Tibial artery (tissue), 4 donors: ENCODE measurements at regions not wholly inside any gene's neighbourhood (a gene's known extent, or its start where the extent isn't known, plus 50 kb on each side); places are given as distances from the start of the nearest gene placed in this dataset.

Experiments used
- DNase-seq, 2 donors: peaks; one replicate each; pipeline ENCODE4 v3.0.0-alpha.2; 2019
- H3K27ac ChIP-seq, 2 donors: fragments of 200-600 bp; sonication (generic) in 1 of 2; 1 replicate in 1 of 2; 2 replicates in 1 of 2; pipeline ENCODE4 v1.5.1; 2018 to 2019; ENCODE audit warnings: mild to moderate bottlenecking in 1 of 2
- H3K27me3 ChIP-seq, 2 donors: fragments of 200-600 bp; sonication (generic) in 1 of 2; one replicate each; pipeline versions ENCODE4 v1.5.1 to v1.6.0; 2016 to 2019
- H3K36me3 ChIP-seq, 3 donors: fragments of 200-600 bp; sonication (generic) in 2 of 3; one replicate each; pipeline ENCODE4 v1.5.1; 2016 to 2019; ENCODE audit warnings: mild to moderate bottlenecking in 2 of 3
- H3K4me1 ChIP-seq, 4 donors: fragments of 200-600 bp; sonication (generic) in 2 of 4; 1 replicate in 3 of 4; 2 replicates in 1 of 4; pipeline ENCODE4 v1.5.1; 2016 to 2019
- H3K4me3 ChIP-seq, 2 donors: fragments of 200-600 bp; sonication (generic) in 1 of 2; 1 replicate in 1 of 2; 2 replicates in 1 of 2; pipeline ENCODE4 v1.5.1; 2018 to 2019; ENCODE audit warnings: mild to moderate bottlenecking in 2 of 2
- H3K9me3 ChIP-seq, 3 donors: fragments of 200-600 bp; sonication (generic) in 1 of 3; one replicate each; pipeline ENCODE4 v1.5.1; 2016 to 2019
- intact Hi-C: fragments of 100-400 bp; cut with DNase I; formaldehyde crosslinking; loops from one replicate; pipeline ENCODE4 v1.15.0; 2023; ENCODE audit warnings: low total_unique reads
- TF ChIP-seq, protein P1 (sequence below), 2 experiments: fragments of 200-600 bp in 1 of 2; fragments of 450-650 bp in 1 of 2; IDR thresholded peaks; one replicate each; pipeline ENCODE4 v1.5.1; 2017 to 2019; ENCODE audit warnings: antibody characterized with exemption in 2 of 2, mild to moderate bottlenecking in 1 of 2, moderate library complexity in 1 of 2

DNA sequence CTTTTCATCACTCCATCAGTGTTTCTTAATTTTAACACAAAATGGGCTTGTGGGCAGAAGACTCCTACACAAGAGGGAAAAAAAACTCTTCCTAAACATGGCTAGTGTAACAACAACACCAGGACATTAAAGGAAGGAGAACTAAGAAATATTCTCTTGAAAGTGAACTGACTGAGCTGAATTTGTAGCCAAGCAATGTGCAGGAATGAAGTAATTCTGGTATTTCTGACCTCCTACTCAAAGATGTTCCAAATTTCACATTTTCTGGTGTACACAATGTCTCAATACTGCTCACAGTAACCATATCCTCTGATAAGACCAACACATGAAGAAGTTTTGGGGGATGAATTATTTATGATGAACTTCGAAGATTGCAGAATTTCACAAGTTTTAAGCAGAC is 357.3 kb downstream of the DUSP6 start:
- no peak overlapping the region for H3K4me3 ChIP-seq
- no peaks in the 10 kb centered on the region for H3K36me3 ChIP-seq
- H3K27me3 ChIP-seq = no peaks in the 10 kb centered on the region
- H3K27ac ChIP-seq = no peak overlapping the region
- no peaks in the 10 kb centered on the region for H3K4me1 ChIP-seq
- TF ChIP-seq, protein P1, sequence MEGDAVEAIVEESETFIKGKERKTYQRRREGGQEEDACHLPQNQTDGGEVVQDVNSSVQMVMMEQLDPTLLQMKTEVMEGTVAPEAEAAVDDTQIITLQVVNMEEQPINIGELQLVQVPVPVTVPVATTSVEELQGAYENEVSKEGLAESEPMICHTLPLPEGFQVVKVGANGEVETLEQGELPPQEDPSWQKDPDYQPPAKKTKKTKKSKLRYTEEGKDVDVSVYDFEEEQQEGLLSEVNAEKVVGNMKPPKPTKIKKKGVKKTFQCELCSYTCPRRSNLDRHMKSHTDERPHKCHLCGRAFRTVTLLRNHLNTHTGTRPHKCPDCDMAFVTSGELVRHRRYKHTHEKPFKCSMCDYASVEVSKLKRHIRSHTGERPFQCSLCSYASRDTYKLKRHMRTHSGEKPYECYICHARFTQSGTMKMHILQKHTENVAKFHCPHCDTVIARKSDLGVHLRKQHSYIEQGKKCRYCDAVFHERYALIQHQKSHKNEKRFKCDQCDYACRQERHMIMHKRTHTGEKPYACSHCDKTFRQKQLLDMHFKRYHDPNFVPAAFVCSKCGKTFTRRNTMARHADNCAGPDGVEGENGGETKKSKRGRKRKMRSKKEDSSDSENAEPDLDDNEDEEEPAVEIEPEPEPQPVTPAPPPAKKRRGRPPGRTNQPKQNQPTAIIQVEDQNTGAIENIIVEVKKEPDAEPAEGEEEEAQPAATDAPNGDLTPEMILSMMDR (IDR thresholded peaks at IDR 0.05) = no peak
- DNase-seq = no peak
- intact Hi-C loops = no loop called here
- no peaks in the 10 kb centered on the region for H3K9me3 ChIP-seq

DNA sequence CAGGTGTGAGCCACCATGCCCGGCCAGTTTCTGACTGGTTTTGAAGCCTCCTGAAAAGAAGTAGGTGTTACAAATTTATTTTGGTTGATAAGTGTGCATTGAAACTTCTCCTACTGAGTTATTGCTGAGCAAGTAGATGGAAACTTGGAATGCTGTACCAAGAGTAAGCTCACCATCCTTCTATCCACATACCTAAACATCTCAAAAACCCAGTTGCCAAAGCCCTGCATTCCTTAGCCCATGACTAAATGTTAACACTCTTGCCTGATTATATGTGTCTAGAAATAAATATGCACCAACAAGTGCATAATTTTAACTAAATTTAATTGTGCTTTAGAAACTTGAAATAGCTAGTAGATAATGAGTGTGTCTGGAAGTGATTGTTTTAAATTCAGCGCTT is 357.8 kb downstream of the DUSP6 start:
- TF ChIP-seq, protein P1 (IDR thresholded peaks at IDR 0.05) = no peak
- no peak for DNase-seq
- intact Hi-C loops = no loop called here
- H3K36me3 ChIP-seq = no peaks in the 10 kb centered on the region
- H3K4me3 ChIP-seq = no peak overlapping the region
- no peaks in the 10 kb centered on the region for H3K9me3 ChIP-seq
- no peaks in the 10 kb centered on the region for H3K27me3 ChIP-seq
- H3K27ac ChIP-seq = no peak overlapping the region
- no peaks in the 10 kb centered on the region for H3K4me1 ChIP-seq

DNA sequence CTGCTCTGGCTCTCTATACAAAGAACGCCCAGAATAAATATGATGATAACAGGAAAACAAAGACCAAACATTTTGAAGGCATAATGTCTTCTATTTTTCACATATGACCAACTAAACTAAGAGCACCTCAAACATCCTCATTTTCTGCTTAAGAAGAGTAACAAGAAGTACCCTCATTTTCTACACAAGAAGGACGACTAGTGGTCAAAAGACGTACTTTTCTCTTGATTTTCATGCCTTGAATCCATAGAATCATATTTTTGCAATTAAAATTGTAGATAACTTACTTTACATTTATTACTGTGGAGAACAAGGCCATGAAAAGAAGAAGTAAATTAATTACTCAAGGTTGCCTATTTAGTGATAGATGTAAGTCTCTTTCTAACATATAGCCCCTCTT is 358.6 kb downstream of the DUSP6 start:
- Histone ChIP-seq H3K36me3 (no peaks in the 10 kb centered on the region), H3K27ac (no peak overlapping the region), H3K4me1 (no peaks in the 10 kb centered on the region), H3K27me3 (no peaks in the 10 kb centered on the region), H3K4me3 (no peak overlapping the region), H3K9me3 (no peaks in the 10 kb centered on the region)
- TF ChIP-seq, protein P1 (IDR thresholded peaks at IDR 0.05) = peak; percentile 32 to 50
- DNase-seq = no peak
- intact Hi-C loops = no loop called here

DNA sequence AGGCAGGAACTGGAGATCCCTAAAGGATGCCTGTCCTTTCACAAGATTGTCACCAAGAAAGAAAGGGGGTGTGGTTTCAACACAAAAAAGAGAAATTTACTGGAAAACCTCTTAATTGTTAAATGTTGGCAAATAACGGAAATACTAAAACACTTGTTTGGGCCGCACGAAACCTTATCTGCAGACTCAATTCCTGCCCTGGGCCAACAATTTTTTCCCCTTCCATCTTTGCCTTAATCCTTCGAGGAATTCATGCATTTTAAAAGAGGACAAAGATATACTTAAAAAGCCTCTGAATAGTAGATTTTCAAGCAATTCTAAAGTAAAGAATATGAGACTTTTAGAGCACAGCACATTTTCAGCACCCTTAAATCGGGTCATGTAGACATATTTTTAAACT is 366.2 kb downstream of the DUSP6 start:
- Histone ChIP-seq H3K9me3 (no peaks in the 10 kb centered on the region), H3K27me3 (no peaks in the 10 kb centered on the region), H3K27ac (no peak overlapping the region), H3K4me3 (no peak overlapping the region), H3K4me1 (peaks cover 0 to 15% (median 3%) of the 10 kb centered on the region in 4 donors), H3K36me3 (no peaks in the 10 kb centered on the region)
- intact Hi-C loops = no loop called here
- DNase-seq = no peak
- TF ChIP-seq, protein P1 (IDR thresholded peaks at IDR 0.05) = no peak

DNA sequence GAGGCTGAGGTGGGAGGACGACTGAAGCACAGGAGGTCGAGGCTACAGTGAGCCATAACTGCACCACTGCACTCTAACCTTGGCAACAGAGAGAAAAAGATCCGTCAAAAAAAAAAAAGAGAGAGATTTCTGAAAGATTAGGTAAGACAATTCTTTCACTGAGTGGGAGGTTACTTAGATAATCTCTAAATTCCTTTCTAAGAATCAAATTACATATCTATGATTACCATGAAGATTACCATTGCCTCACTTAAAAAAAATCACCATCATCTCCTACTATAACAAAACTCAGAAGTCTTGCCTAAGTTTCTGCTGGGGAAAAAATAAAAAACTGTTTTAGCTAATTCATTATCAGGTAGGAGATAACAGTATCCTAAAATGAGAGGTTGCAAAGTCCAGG is 366.7 kb downstream of the DUSP6 start:
- H3K9me3 ChIP-seq = no peaks in the 10 kb centered on the region
- H3K36me3 ChIP-seq = no peaks in the 10 kb centered on the region
- intact Hi-C loops = no loop called here
- TF ChIP-seq, protein P1 (IDR thresholded peaks at IDR 0.05) = no peak
- no peaks in the 10 kb centered on the region for H3K27me3 ChIP-seq
- H3K4me3 ChIP-seq = no peak overlapping the region
- no peak for DNase-seq
- H3K27ac ChIP-seq = no peak overlapping the region
- peaks cover 0 to 15% (median 3%) of the 10 kb centered on the region in 4 donors for H3K4me1 ChIP-seq

DNA sequence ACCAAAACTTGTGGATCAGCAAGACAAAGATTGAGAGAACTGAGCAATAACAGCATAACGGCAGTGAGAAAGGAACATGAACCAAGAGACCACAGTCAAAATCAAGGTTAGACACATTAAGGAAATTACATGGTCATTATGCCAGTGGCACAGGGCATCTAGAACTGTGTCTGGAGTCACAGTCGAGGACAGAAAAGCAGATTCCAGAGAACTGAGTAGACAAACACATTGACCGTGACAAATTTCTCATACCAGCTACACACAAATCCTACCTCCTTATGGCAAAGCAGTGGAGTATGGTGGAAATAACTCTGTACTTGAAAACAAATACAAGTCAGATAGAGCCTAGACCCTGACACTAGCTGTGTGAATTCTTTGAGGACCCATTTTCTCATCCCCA is 367.3 kb downstream of the DUSP6 start:
- H3K36me3 ChIP-seq = no peaks in the 10 kb centered on the region
- no peaks in the 10 kb centered on the region for H3K27me3 ChIP-seq
- H3K9me3 ChIP-seq = no peaks in the 10 kb centered on the region
- no peak overlapping the region for H3K27ac ChIP-seq
- TF ChIP-seq, protein P1 (IDR thresholded peaks at IDR 0.05) = no peak
- intact Hi-C loops = no loop called here
- H3K4me1 ChIP-seq = peaks cover 0 to 15% (median 3%) of the 10 kb centered on the region in 4 donors
- no peak overlapping the region for H3K4me3 ChIP-seq
- no peak for DNase-seq
